ENCODE measurements at regions not wholly inside any gene's neighbourhood (a gene's known extent, or its start where the extent isn't known, plus 50 kb on each side); places are given as distances from the start of the nearest gene placed in this dataset.

GRCh38 chr9:82604947-82605656 lies 457.8 kb downstream of the RASEF start:
- TF ChIP-seq POLR2AphosphoS5 (IDR thresholded peaks at IDR 0.05; ENCODE audit: low read depth, low read length) (no peak), TAF1 (IDR thresholded peaks at IDR 0.05; ENCODE audit: borderline replicate concordance, insufficient read depth, low read length) (no peak), SIN3A (IDR thresholded peaks at IDR 0.05; ENCODE audit: borderline replicate concordance, insufficient read depth, low read length) (no peak), REST (IDR thresholded peaks at IDR 0.05; ENCODE audit: insufficient read depth in 1 of 2, low read depth in 2 of 2, low read length in 2 of 2) (no peak)

All from PFSK-1 (cell line).